Renal cortex interstitium (tissue), 11 donors: ENCODE measurements at regions not wholly inside any gene's neighbourhood (a gene's known extent, or its start where the extent isn't known, plus 50 kb on each side); places are given as distances from the start of the nearest gene placed in this dataset.
"Not testable (repeated sequence)": the region's sequence is repeated elsewhere in the genome, so short reads cannot be mapped to it uniquely, and the experiment has no call there.

Source experiments
- DNase-seq, 11 donors: peaks; one replicate each; pipeline ENCODE4 v3.0.0-alpha.2; 2013; ENCODE audit warnings: low read depth in 9 of 11, low spot score in 4 of 11; ENCODE audit errors: extremely low read depth in 1 of 11

GRCh38 chr4:174402470-174403176 is 118.9 kb downstream of the CEP44 start:
- no peak for DNase-seq

GRCh38 chr4:174401471-174402130 is 117.9 kb downstream of the CEP44 start:
- no peak for DNase-seq

GRCh38 chr4:174400603-174401302 is 117.0 kb downstream of the CEP44 start:
- not testable (repeated sequence) for DNase-seq

- no peak for DNase-seq
Measured at GRCh38 chr4:174398728-174399127, 115.0 kb downstream of the CEP44 start.

- no peak for DNase-seq
Measured at GRCh38 chr4:174397366-174398155, 113.8 kb downstream of the CEP44 start.

- no peak for DNase-seq
Measured at GRCh38 chr4:174396599-174397110, 112.9 kb downstream of the CEP44 start.

GRCh38 chr4:174394915-174395314 is 111.2 kb downstream of the CEP44 start:
- no peak for DNase-seq

GRCh38 chr4:174389439-174389838 is 105.7 kb downstream of the CEP44 start:
- no peak for DNase-seq

GRCh38 chr4:174388461-174389145 is 104.9 kb downstream of the CEP44 start:
- no peak for DNase-seq

- no peak for DNase-seq
Measured at GRCh38 chr4:174387721-174388120, 104.0 kb downstream of the CEP44 start.

- DNase-seq: no peak
Measured at GRCh38 chr4:174387143-174387542, 103.4 kb downstream of the CEP44 start.

GRCh38 chr4:174383783-174384182 is 100.1 kb downstream of the CEP44 start:
- DNase-seq: no peak

- not testable (repeated sequence) for DNase-seq
Measured at GRCh38 chr4:174382938-174383605, 99.4 kb downstream of the CEP44 start.
